K562 (cell line): ENCODE measurements at regions not wholly inside any gene's neighbourhood (a gene's known extent, or its start where the extent isn't known, plus 50 kb on each side); places are given as distances from the start of the nearest gene placed in this dataset.
A peak's percentile ranks its signal among the peaks of the same experiment; 100 is the strongest.

Experiments
- BRF1 ChIP-seq: IDR thresholded peaks from 3 replicates; pipeline ENCODE4 v1.6.1; 2011; ENCODE audit warnings: borderline replicate concordance, mild to moderate bottlenecking; ENCODE audit not compliant: insufficient read length; ENCODE audit errors: extremely low read depth
- CGGBP1 ChIP-seq: fragments of 250-450 bp; sonication (Bioruptor Pico); IDR thresholded peaks from 2 replicates; pipeline ENCODE4 v1.9.0; 2021; ENCODE audit warnings: mild to moderate bottlenecking
- ERF ChIP-seq: fragments of 450-650 bp; formaldehyde crosslinking; IDR thresholded peaks from 2 replicates; pipeline ENCODE4 v1.4.0; 2020; ENCODE audit warnings: mild to moderate bottlenecking, mixed read lengths
- ETS2 ChIP-seq: IDR thresholded peaks from 2 replicates; pipeline ENCODE4 v1.6.1; 2016; ENCODE audit warnings: borderline replicate concordance, missing genetic modification characterization, mild to moderate bottlenecking, moderate library complexity, missing compliant biosample characterization; ENCODE audit not compliant: poor library complexity, severe bottlenecking
- FOXO4 ChIP-seq: fragments of 450-650 bp; formaldehyde crosslinking; IDR thresholded peaks from 2 replicates; pipeline ENCODE4 v1.4.0; 2020; ENCODE audit warnings: mild to moderate bottlenecking, moderate library complexity
- KLF10 ChIP-seq: fragments of 250-450 bp; sonication (Bioruptor Pico); IDR thresholded peaks from 2 replicates; pipeline ENCODE4 v1.6.1; 2021; ENCODE audit warnings: matching md5 sums
- LEF1 ChIP-seq: fragments of 450-650 bp; IDR thresholded peaks from 2 replicates; pipeline ENCODE4 v1.6.1; 2016; ENCODE audit warnings: mild to moderate bottlenecking
- MEF2D ChIP-seq: conservative IDR thresholded peaks from 2 replicates; pipeline ENCODE4 v1.6.1; 2016; ENCODE audit warnings: low read depth, missing genetic modification characterization, missing compliant biosample characterization
- PTTG1 ChIP-seq: fragments of 450-650 bp; IDR thresholded peaks from 2 replicates; pipeline ENCODE4 v1.6.1; 2016; ENCODE audit warnings: low read depth, mild to moderate bottlenecking, missing genetic modification characterization, missing compliant biosample characterization
- TAF9B ChIP-seq: fragments of 450-650 bp; IDR thresholded peaks from 2 replicates; pipeline ENCODE4 v1.6.1; 2018; ENCODE audit warnings: mild to moderate bottlenecking; ENCODE audit not compliant: partially characterized antibody
- TEAD2 ChIP-seq: fragments of 450-650 bp; IDR thresholded peaks from 2 replicates; pipeline ENCODE4 v1.6.1; 2016; ENCODE audit warnings: missing genetic modification characterization, control low read depth, missing compliant biosample characterization
- TSHZ1 ChIP-seq: fragments of 250-450 bp; sonication (Bioruptor Pico); IDR thresholded peaks from 2 replicates; pipeline ENCODE4 v1.4.0; 2020; ENCODE audit warnings: mild to moderate bottlenecking, moderate library complexity
- ZFP1 ChIP-seq: fragments of 450-650 bp; formaldehyde crosslinking; IDR thresholded peaks from 2 replicates; pipeline ENCODE4 v1.4.0; 2020; ENCODE audit warnings: mild to moderate bottlenecking, mixed read lengths
- ZHX1 ChIP-seq: fragments of 150-350 bp; conservative IDR thresholded peaks from 2 replicates; pipeline ENCODE4 v1.6.1; 2014; ENCODE audit warnings: low read length
- ZNF277 ChIP-seq: fragments of 250-450 bp; sonication (Bioruptor Pico); IDR thresholded peaks from 2 replicates; pipeline ENCODE4 v1.8.0; 2022; ENCODE audit warnings: inconsistent platforms, mild to moderate bottlenecking, moderate library complexity, borderline replicate concordance
- ZNF507 ChIP-seq: conservative IDR thresholded peaks from 2 replicates; pipeline ENCODE4 v1.6.1; 2017; ENCODE audit warnings: missing genetic modification characterization, missing compliant biosample characterization
- TF ChIP-seq, protein P1 (sequence below), 3 experiments: fragments of 200-800 bp in 1 of 3; sonication (Bioruptor generic) in 1 of 3; sonication (generic) in 1 of 3; formaldehyde crosslinking in 1 of 3; IDR thresholded peaks; 2 replicates each; pipeline versions ENCODE4 v1.6.1 to v1.8.0; 2016 to 2022; ENCODE audit warnings: mild to moderate bottlenecking in 2 of 3, missing compliant biosample characterization in 2 of 3, missing genetic modification characterization in 2 of 3, missing genetic modification reagents in 1 of 3

GRCh38 chr2:204354442-204354856 is 190.8 kb upstream of the PARD3B start (continued):
- TF ChIP-seq CGGBP1 (CRISPR knock-in tag) (no peak), ETS2 (peak; percentile 54), ZNF507 (tag) (peak; percentile 63), ZNF277 (CRISPR knock-in tag) (no peak), KLF10 (CRISPR knock-in tag) (no peak), TAF9B (no peak), ERF (CRISPR knock-in tag) (peak; percentile 99), MEF2D (tag) (peak; percentile 97), PTTG1 (tag) (peak; percentile 97), BRF1 (no peak), LEF1 (peak; percentile 41; the same call in 1 of the 2 replicates), ZFP1 (CRISPR knock-in tag) (peak; percentile 89), TSHZ1 (CRISPR knock-in tag) (peak; percentile 96), TEAD2 (tag) (peak; percentile 97), FOXO4 (CRISPR knock-in tag) (peak; percentile 96), ZHX1 (no peak)
- TF ChIP-seq, protein P1, sequence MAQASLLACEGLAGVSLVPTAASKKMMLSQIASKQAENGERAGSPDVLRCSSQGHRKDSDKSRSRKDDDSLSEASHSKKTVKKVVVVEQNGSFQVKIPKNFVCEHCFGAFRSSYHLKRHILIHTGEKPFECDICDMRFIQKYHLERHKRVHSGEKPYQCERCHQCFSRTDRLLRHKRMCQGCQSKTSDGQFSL (CRISPR knock-in tag; IDR thresholded peaks at IDR 0.05), result no peak
- TF ChIP-seq, protein P1 (tag; IDR thresholded peaks at IDR 0.05), result peak in 1 of 2 experiments; percentile 98; a peak in 2 of 4 replicates
